GM18517 (cell line): ENCODE measurements at regions not wholly inside any gene's neighbourhood (a gene's known extent, or its start where the extent isn't known, plus 50 kb on each side); places are given as distances from the start of the nearest gene placed in this dataset.
"Not testable (repeated sequence)": the region's sequence is repeated elsewhere in the genome, so short reads cannot be mapped to it uniquely, and the experiment has no call there.

Experiments
- ATAC-seq: cut with Tn5 transposase; IDR thresholded peaks from one replicate; pipeline ENCODE4 v1.9.1; 2021; ENCODE audit warnings: mild to moderate bottlenecking, moderate library complexity; ENCODE audit not compliant: unreplicated experiment

DNA sequence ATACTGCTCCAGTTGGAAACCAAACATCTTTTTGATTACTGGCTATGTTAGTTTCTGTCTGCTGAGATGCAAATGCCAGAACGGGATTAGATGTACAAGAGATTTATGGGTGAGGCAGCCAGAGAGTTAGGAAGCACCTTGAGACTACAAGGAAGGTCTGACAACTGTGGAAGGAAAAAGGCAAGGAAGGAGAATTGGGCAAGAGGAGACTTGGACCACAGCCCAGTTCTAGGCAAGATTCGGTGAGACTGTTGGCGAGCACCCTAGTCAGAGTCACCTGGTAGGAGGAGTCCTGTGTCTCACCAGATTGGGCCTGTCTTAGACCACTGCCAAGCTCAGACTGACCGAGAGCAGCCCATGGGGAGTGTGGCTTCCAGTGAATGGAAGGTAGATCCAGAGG is 91.8 kb upstream of the F13A1 start:
- no peak for ATAC-seq

DNA sequence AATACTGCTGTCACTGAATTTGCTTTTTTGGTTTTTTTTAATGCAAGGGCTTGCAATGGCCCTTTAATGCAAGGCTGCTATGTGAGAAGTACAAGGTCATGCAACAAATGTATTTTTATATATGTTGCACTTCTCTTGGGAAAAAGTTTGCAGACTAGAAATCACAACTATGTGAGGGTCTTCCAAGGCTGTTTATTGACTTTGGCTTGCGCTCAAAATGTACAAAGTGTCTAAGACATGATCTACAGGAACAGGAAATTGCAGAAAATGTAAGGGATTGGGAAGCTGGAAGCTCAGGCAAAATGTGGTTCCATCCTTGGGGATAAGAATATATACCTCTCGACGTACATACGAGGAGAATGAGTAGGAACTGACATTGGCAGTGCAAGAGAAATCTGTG is 92.2 kb upstream of the F13A1 start:
- no peak for ATAC-seq

DNA sequence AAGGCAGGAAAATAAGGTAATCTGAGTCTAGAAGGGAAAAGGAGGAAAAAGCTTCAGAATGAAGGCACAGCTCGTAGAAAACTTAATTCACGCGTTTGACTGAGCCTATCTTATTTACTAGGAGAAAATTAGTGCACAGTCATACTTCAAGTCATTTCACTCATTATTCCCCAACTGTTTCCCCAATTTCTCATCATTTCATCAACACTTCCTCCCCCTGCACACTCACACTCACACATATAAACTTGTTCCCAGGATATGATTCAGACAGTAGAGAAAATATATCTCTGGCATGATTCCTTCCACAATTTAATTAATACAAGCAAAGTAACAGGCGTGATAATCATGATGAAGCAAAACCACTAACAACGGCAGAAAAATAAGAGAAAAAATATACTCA is 94.5 kb upstream of the F13A1 start:
- no peak for ATAC-seq

DNA sequence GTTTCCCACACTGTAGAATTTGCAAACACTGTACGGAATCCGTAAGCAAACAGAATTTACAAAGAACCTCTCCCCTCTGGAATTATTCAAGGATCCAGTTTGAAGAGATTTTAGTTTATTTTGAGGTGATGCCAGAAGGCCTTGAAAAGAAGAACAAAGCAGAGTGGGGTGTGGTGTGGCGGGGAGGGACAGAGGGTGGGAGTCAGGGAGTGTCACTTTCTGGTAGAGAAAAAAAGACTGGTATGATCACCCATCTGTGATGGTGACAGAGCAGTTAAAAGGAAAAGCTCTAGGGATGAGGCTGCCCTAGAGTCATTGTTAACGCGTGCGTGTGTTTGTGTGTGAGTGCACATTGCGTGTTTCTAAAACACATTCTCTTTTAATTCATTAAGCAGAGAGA is 97.0 kb upstream of the F13A1 start:
- no peak for ATAC-seq

DNA sequence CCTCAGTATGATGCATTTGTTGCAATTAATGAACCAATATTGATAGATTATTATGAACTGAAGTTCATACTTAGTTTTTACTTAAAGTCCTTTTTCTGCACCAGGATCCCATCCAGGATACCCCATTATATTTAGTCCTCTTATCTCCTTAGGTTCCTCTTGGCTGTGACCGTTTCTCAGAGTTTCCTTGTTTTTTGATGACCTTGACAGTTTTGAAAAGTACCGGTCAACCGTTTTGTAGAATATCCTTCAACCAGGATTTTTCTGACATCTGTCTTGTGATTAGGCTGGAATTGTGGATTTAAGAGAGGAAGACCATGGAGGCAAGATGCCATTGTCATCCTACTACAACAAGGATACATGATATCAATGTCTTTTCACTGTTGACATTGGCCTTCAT is 98.0 kb upstream of the F13A1 start:
- ATAC-seq = no peak

DNA sequence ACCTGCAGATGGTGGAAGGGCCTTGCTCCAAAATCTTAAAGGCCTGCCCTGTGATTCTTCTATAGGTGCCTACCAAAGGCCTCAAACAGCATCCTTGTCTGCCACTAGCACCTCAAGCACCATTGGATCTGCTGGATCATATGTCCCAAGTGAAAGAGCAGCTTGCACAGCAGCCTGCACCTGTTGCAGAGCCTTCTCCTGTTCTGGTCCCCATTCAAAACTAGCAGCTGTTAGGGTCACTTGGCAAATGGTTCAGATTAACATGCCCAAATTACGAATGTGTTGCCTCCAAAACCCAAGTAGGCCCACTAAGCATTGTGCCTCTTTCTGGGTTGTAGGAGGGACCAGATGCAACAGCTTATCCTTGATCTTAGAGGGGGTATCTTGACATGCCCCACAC is 99.6 kb upstream of the F13A1 start:
- ATAC-seq = no peak

DNA sequence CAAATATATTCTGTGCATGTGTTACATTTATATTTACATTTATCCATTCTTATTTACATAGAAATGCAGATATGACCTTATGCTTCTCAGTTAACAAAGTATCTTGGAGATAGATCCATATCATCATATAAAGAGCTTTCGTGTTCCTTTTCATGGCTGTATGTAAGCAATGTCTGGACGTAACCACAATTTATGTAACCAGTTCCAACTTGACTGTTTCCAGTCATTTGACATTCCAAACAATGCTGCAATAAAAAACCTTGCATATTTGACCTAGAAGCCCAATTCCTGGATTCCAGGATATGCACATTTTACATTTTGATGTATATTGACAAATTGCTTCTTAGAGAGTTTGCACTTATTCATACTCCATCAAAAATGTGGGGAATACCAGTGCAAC is 113.7 kb upstream of the F13A1 start:
- no peak for ATAC-seq

DNA sequence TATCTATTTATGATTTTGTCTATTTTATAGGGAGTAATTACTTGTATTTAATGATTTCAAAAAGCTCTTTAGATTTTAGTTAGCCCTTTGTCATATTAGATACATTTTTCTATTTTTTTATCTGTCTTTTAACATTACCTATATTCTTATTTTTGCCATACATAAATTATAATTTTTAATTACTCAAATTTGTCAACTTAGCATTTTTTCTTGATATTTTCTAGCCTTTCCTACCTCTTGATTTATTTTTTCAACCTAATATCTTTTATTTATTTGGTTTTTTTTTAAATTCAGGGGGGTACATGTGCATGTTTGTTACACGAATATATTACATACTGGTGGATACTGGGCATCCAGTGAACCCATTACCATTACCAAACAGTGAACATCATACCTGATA is 114.3 kb upstream of the F13A1 start:
- no peak for ATAC-seq

DNA sequence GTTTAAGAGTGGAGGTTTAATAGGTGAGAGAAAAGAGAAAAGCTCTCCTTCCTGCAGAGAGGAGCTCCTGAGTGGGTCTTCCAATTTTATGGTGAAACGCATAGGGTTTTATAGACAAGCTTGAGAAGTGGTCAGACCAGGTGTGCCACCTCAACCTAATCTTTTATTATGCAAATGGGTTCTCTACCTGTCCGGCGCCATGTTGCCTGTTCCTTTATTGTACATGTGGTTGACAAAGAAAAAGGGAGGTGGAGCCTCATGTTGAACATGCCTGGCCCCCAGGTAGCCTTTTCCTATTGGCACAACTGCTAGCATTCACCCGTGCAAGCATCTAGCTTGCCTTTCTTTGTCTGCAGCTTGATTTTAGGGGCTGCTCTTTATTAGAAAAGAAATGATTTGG is 115.9 kb upstream of the F13A1 start:
- no peak for ATAC-seq

DNA sequence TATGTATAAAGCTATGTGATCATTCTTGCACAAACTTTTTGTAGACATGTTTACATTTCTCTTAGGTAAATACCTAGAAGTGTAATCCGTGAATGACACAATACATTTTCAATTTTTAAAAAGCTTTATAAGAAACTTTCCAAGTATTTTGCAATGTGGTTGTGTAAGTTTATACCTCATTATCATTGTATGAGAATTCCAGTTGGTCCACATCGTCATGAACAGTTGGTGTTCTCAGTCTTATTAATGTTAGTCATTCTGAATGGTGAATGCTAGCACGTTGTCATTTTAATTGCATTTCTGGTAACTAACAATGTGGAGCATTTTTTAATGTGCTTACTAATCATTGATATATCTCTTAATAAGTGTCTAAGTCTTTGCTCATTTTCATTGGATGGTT is 116.5 kb upstream of the F13A1 start:
- ATAC-seq = no peak

DNA sequence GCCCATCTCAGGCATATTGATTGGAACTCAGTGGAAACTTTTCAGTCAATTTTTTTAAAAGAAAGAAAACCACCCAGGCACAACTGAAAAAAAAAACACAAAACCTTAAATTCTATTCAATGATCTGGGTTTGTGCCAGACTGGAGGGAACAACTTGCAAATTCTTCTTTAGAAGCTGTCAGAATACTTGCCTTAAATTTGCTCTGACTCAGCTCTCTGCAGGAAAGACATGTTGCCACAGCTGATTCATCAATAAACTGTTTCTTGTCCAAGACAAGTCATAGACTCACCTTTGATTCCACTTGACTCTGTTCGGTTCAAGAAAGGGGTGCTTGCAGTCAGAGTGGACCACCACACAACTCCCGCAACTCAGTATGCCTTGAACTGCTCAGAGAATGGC is 117.8 kb upstream of the F13A1 start:
- ATAC-seq = no peak

DNA sequence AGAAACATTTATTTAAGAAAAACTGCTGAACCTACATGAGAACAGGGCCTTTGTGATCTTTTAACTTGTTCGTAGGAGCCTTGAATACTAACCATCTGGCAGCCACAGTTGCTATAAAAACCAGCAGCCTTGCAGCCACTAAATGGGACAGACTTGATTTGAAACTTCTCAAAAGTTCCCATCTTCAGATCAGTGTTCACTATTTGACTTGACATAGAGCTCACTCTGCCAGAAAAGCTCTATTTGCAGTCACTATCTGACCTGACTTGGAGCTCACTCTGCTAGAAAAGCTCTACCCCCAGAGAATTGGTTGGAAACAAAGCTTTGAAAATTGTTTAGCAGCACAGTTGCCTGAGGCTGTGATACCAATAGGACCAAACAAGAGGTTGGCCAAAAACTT is 119.3 kb upstream of the F13A1 start:
- no peak for ATAC-seq

DNA sequence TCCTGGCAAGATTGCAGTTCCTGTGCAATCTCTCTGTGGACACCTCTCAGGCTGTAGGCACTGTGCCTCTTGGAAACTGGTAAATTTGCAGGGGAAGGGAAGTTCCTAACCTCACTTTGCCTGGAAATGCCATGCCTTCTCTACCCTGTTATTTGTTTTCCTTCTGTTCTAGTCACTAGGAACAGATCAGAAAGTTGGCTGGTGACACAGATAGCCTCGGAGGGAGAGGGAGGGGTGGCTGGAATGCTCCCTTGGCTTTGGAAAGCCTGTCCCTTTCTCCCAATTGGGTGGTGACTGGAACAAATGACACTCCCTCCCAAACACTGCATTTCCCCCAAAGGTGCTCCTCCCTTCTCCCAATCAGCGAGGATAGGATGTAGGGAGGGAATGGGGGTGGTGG is 131.5 kb upstream of the F13A1 start:
- no peak for ATAC-seq

DNA sequence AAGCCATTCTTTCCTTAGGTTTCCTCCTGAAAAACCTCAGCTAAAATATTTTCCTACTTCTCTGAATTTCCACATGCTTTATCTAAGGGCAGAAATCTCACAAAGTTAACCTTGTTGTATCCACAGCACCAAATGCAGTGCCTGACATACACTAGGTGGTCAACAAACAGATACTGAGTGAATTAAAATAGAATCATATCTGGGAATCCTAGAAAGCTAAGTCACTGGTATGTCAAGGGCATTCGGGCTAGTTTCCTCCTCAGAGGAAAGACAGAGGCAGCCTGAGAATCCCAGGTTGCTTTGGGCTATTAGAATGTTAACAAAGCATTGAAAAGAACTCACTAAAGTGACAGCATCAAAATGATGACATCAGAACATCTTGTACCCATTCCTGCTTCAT is 132.7 kb upstream of the F13A1 start:
- no peak for ATAC-seq

DNA sequence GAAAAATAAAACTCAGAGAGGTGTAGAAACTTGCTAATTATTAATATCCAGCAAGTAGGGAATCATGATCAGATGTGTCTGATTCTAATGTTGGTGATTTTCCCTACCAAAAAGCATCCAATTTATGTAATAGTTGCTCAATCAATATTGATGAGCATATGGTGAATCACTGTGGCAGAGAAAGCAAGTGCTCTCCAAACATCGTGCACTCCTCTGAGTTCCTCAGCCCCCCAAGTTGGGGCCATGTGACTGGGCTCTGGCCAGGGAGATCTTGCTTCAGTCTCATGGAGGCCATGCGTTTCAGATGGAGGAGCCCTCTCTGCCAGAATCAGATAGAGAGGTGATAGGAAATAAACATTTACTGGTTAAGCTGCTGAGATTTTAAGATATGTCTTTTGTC is 133.2 kb upstream of the LY86 start:
- ATAC-seq = no peak

DNA sequence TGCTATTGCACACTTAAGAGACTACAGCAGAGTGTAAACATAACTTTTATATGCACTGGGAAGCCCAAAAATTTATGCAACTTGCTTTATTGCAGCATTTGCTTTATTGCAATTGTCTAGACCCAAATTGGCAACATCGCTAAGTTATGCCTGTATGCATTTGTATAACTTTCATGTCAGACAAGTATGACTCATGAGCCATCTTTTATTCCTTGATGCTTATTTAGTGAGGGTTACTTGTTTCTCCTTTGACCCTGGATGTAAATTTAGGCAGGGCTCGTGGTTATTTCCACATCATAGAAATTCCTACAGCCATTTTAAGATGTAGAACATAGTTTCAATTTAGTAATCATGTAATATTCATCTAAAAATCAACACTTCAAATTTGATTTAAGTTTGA is 130.3 kb upstream of the LY86 start:
- ATAC-seq = no peak

DNA sequence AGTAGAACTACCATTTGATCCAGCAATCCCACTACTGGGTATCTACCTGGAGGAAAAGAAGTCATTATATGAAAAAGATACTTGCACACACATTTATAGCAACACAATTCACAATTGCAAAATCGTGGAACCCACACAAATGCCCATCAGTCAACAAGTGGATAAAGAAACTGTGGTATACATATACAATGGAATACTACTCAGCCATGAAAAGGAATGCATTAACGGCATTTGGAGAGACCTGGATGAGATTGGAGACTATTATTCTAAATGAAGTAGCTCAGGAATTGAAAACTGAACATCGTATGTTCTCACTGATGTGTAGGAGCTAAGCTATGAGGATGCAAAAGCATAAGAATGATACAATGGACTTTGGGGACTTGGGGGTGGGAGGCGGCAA is 128.6 kb upstream of the LY86 start:
- ATAC-seq = not testable (repeated sequence)

DNA sequence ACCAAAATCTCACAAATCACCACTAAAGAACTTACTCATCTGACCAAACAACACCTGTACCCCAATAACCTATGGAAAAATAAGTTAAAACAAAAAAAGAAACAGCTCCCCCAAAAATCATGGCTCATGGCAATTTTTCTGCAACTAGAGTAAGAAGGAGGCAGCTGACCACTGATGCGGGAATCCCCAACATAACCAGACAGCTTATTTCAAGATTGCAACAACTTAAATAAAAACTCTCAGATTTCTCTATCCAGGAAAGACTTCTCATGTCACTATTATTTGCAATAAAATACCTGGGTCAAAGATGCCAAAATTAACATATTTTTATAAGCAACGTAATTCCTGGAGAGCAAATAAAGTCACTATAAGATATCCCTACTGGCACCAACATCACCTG is 128.1 kb upstream of the LY86 start:
- ATAC-seq = no peak

DNA sequence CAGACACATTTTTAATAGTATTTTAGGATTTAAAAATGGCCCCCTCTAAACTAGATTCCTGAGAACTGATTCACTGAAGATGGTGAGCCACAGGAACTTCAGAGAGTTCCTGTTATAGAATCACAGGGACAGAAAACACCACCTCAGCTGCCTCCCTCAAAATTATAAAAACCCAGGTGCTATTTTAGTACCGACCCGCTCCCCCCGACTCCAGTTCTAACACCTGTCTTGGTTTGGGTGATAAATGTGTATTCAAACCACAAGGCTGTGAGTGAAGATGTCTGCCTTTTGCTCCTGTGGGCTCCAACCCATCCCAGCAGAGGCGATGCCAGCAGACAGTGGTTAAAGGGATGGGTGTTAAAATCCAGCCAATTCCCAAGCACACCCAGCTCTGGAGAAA is 127.4 kb upstream of the LY86 start:
- ATAC-seq = no peak

DNA sequence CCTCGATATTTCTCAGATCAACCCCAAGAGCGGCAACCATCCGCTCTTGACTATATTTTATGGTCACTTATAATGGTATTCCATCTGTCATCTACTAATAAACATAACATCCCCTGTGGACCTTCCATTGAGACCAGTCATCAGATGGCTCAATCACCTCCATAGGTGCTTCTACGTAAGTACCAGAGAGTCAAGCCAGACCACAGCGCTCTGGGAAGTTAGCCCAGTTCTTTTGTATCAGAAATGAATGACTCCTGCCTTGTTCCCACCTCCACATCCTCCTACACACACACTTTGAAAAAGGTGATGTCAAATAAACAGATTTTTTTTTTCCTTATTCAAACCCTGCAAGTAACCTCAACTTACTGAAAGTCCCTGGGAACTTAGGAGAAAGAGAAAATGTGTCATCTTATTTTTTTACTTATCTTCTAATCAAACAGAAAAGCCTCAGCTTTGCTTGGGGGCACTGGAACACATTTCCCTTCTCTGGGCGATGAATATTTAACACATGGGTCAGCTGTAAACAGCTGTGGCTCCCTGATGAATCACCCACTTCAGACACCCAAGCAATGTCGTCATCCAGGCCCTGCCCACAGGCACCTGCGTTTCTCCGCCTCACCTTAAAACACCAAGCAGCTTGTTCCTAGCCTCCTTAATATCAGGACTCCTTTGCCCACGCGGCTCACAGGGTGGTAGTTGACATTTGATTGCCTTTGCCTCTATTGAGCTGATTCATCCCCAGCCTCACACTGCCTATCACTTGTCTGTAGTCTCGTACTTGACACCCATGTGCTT is 121.4 kb upstream of the LY86 start:
- ATAC-seq = no peak

DNA sequence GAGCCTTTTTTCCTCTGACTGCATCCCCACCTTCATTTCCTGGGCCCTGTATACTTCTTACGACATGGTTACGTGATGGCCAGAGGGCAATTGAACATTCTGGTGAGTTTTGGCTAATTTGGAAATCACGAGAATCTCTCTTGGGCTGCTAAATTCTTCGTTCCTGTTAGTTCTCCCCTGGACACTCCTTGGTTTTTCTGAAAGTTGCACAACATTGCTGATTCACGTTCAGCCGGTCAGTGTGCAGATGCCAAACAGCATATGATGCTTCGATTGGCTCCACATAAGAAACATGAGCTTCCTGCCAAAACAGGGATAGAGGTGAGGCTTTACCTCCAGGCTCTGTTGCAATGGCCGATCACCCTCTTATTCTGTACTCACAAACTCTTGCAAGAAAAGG is 119.4 kb upstream of the LY86 start:
- no peak for ATAC-seq

DNA sequence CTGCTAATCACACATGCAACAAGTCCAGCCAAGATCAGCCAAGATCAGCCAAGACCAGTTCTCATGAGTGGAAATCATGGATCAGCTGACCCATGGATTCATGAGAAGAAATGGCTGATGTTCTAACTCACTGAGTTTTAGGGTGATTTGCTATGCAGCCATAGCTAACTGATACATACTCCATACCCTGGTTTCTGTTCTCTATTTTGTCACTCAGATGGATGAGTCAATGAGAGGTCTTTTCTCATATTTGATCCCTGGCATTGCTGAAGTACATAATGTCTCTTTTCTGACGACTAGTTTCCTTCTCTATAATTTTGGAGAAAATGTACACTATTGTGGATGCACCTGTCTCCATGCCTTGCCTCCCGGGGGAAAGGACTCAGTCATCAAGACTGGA is 118.4 kb upstream of the LY86 start:
- ATAC-seq = no peak

DNA sequence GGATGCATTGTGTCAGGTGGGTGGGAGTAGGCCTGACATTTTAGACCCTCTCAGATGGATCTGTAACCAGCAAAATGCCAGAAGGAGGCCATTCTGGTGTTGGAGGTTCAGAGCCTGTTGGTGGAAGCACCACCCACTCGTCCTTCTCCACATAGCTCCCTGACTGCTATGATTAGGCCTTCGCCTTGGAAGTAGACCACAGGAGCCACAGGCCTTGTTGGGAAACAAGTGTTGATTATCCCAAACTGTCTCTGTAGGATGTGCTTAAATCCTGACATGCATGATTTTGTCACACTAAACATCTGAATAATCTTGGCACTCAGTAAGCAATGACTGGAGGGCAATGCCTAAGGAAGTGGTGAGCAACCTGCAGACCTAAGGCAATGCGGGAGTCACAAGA is 117.2 kb upstream of the LY86 start:
- ATAC-seq = no peak
